H1 (cell line): ENCODE measurements at regions not wholly inside any gene's neighbourhood (a gene's known extent, or its start where the extent isn't known, plus 50 kb on each side); places are given as distances from the start of the nearest gene placed in this dataset.

ENCODE experiments used
- BRCA1 ChIP-seq: IDR thresholded peaks from 2 replicates; pipeline ENCODE4 v1.6.1; 2012; ENCODE audit warnings: low read depth, low read length, improper control_type of control experiment
- CHD7 ChIP-seq: fragments of 300-600 bp; sonication (generic); IDR thresholded peaks from 2 replicates; pipeline ENCODE4 v1.7.1; 2012; ENCODE audit warnings: low read length, moderate library complexity, mild to moderate bottlenecking, inconsistent platforms; ENCODE audit not compliant: insufficient replicate concordance
- EP300 ChIP-seq, 2 experiments: IDR thresholded peaks; 1 replicate in 1 of 2; 2 replicates in 1 of 2; pipeline ENCODE4 v1.6.1; 2011 to 2012; ENCODE audit warnings: low read depth in 2 of 2, low read length in 2 of 2, mild to moderate bottlenecking in 2 of 2, borderline replicate concordance in 1 of 2, inconsistent platforms in 1 of 2, moderate library complexity in 1 of 2
- FOSL1 ChIP-seq: IDR thresholded peaks from 2 replicates; pipeline ENCODE4 v1.6.1; 2011; ENCODE audit warnings: mild to moderate bottlenecking, low read depth, low read length, moderate library complexity; ENCODE audit not compliant: insufficient read depth
- GABPA ChIP-seq: IDR thresholded peaks from 2 replicates; pipeline ENCODE4 v1.6.1; 2011; ENCODE audit warnings: mild to moderate bottlenecking, low read length, moderate library complexity, borderline replicate concordance; ENCODE audit not compliant: insufficient read depth
- HDAC2 ChIP-seq, 2 experiments: fragments of 300-600 bp in 1 of 2; sonication (generic) in 1 of 2; IDR thresholded peaks; 2 replicates each; pipeline ENCODE4 v1.6.1; 2011 to 2012; ENCODE audit warnings: low read depth in 2 of 2, low read length in 2 of 2, mild to moderate bottlenecking in 2 of 2, moderate library complexity in 2 of 2, borderline replicate concordance in 1 of 2, inconsistent platforms in 1 of 2
- KDM5A ChIP-seq: fragments of 200-600 bp; IDR thresholded peaks from 2 replicates; pipeline ENCODE4 v1.7.1; 2012; ENCODE audit warnings: mild to moderate bottlenecking, low read length, inconsistent platforms, mixed read lengths
- POU5F1 ChIP-seq: IDR thresholded peaks from 2 replicates; pipeline ENCODE4 v1.6.1; 2011; ENCODE audit warnings: low read depth, mild to moderate bottlenecking, low read length, moderate library complexity

- TF ChIP-seq FOSL1 (no peak), CHD7 (no peak), EP300 (IDR thresholded peaks at IDR 0.05; ENCODE audit: borderline replicate concordance in 1 of 2, low read depth in 2 of 2, low read length in 2 of 2) (no peak), POU5F1 (no peak), GABPA (no peak), KDM5A (no peak), BRCA1 (no peak), HDAC2 (IDR thresholded peaks at IDR 0.05; ENCODE audit: borderline replicate concordance in 1 of 2, low read depth in 2 of 2, low read length in 2 of 2) (no peak)
These were observed 180.4 kb downstream of the CPEB2 start (continued) for GRCh38 chr4:15182600-15183220.
